Thyroid gland (tissue), 4 donors: ENCODE measurements at regions not wholly inside any gene's neighbourhood (a gene's known extent, or its start where the extent isn't known, plus 50 kb on each side); places are given as distances from the start of the nearest gene placed in this dataset.

ENCODE experiments used
- POLR2A ChIP-seq, 2 donors: fragments of 450-650 bp; IDR thresholded peaks; one replicate each; pipeline ENCODE4 v1.6.1; 2017; ENCODE audit warnings: antibody characterized with exemption in 2 of 2, mild to moderate bottlenecking in 2 of 2, moderate library complexity in 1 of 2
- TF ChIP-seq, protein P1 (sequence below), 6 experiments: fragments of 200-600 bp in 3 of 6; fragments of 450-650 bp in 3 of 6; sonication (generic) in 3 of 6; IDR thresholded peaks; one replicate each; pipeline ENCODE4 v1.5.1; 2016 to 2019; ENCODE audit warnings: antibody characterized with exemption in 6 of 6, mild to moderate bottlenecking in 2 of 6, inconsistent platforms in 1 of 6, moderate library complexity in 1 of 6

DNA sequence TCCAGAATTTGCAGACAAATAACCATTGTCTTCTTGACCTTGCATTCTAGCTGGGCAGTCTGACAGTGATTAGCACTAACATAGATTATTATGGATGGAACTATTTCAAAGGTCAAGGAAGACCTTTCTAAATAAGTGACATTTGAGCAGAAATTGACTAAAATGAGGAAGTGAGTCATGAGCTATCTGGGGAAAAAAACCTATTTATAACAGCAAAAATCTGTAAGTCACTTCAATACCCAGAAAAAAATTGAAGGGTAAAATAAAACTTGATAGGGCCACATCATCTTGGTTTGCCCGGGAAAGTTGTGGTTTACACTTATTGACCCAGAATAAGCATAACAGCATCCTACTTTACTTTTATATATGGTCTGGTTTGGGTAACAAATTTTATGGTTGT lies 414.6 kb upstream of the HS3ST1 start:
- TF ChIP-seq, protein P1, sequence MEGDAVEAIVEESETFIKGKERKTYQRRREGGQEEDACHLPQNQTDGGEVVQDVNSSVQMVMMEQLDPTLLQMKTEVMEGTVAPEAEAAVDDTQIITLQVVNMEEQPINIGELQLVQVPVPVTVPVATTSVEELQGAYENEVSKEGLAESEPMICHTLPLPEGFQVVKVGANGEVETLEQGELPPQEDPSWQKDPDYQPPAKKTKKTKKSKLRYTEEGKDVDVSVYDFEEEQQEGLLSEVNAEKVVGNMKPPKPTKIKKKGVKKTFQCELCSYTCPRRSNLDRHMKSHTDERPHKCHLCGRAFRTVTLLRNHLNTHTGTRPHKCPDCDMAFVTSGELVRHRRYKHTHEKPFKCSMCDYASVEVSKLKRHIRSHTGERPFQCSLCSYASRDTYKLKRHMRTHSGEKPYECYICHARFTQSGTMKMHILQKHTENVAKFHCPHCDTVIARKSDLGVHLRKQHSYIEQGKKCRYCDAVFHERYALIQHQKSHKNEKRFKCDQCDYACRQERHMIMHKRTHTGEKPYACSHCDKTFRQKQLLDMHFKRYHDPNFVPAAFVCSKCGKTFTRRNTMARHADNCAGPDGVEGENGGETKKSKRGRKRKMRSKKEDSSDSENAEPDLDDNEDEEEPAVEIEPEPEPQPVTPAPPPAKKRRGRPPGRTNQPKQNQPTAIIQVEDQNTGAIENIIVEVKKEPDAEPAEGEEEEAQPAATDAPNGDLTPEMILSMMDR (IDR thresholded peaks at IDR 0.05), result no peak
- TF ChIP-seq POLR2A (IDR thresholded peaks at IDR 0.05), result no peak
